Duodenal mucosa (tissue), 2 donors: ENCODE measurements at regions not wholly inside any gene's neighbourhood (a gene's known extent, or its start where the extent isn't known, plus 50 kb on each side); places are given as distances from the start of the nearest gene placed in this dataset.

ENCODE experiments used
- H3K27ac ChIP-seq: one replicate; pipeline ENCODE4 v1.7.0; 2013; ENCODE audit warnings: low read depth, low read length
- H3K27me3 ChIP-seq, 2 donors: one replicate each; pipeline ENCODE4 v1.7.0; 2013; ENCODE audit warnings: low read length in 2 of 2, control low read depth in 1 of 2; ENCODE audit not compliant: insufficient read depth in 2 of 2, control insufficient read depth in 1 of 2
- H3K36me3 ChIP-seq, 2 donors: one replicate each; pipeline ENCODE4 v1.7.0; 2013; ENCODE audit warnings: low read length in 2 of 2, control low read depth in 1 of 2; ENCODE audit not compliant: insufficient read depth in 2 of 2, control insufficient read depth in 1 of 2
- H3K4me1 ChIP-seq, 2 donors: one replicate each; pipeline ENCODE4 v1.7.0; 2013; ENCODE audit warnings: low read length in 2 of 2, control low read depth in 1 of 2; ENCODE audit not compliant: insufficient read depth in 2 of 2, control insufficient read depth in 1 of 2
- H3K4me3 ChIP-seq, 2 donors: one replicate each; pipeline ENCODE4 v1.7.0; 2013; ENCODE audit warnings: low read length in 2 of 2, low read depth in 1 of 2
- H3K9ac ChIP-seq, 2 donors: one replicate each; pipeline ENCODE4 v1.7.0; 2013; ENCODE audit warnings: low read length in 2 of 2, low read depth in 1 of 2
- H3K9me3 ChIP-seq, 2 donors: one replicate each; pipeline ENCODE4 v1.7.0; 2013; ENCODE audit warnings: low read length in 2 of 2, control low read depth in 1 of 2; ENCODE audit not compliant: control insufficient read depth in 1 of 2

- Histone ChIP-seq H3K27ac (no peak overlapping the region), H3K4me1 (no peaks in the 10 kb centered on the region), H3K36me3 (no peaks in the 10 kb centered on the region), H3K4me3 (no peak overlapping the region), H3K9me3 (no peaks in the 10 kb centered on the region), H3K9ac (no peak overlapping the region), H3K27me3 (no peaks in the 10 kb centered on the region)
These were observed 210.1 kb upstream of the TNRC6C start for GRCh38 chr17:77748436-77748835.

GRCh38 chr17:77749321-77749751, 209.2 kb upstream of the TNRC6C start:
- H3K27ac ChIP-seq: no peak overlapping the region
- H3K9ac ChIP-seq: no peak overlapping the region
- no peaks in the 10 kb centered on the region for H3K36me3 ChIP-seq
- no peaks in the 10 kb centered on the region for H3K27me3 ChIP-seq
- no peaks in the 10 kb centered on the region for H3K9me3 ChIP-seq
- H3K4me1 ChIP-seq: no peaks in the 10 kb centered on the region
- no peak overlapping the region for H3K4me3 ChIP-seq

GRCh38 chr17:77749989-77750388, 208.5 kb upstream of the TNRC6C start:
- peaks cover 0 to under 1% of the 10 kb centered on the region in 2 donors for H3K9me3 ChIP-seq
- H3K4me3 ChIP-seq: no peak overlapping the region
- H3K9ac ChIP-seq: no peak overlapping the region
- H3K4me1 ChIP-seq: no peaks in the 10 kb centered on the region
- no peak overlapping the region for H3K27ac ChIP-seq
- H3K27me3 ChIP-seq: no peaks in the 10 kb centered on the region
- H3K36me3 ChIP-seq: no peaks in the 10 kb centered on the region

- no peak overlapping the region for H3K27ac ChIP-seq
- no peaks in the 10 kb centered on the region for H3K4me1 ChIP-seq
- no peak overlapping the region for H3K9ac ChIP-seq
- H3K27me3 ChIP-seq: no peaks in the 10 kb centered on the region
- H3K9me3 ChIP-seq: peaks cover 0 to 5% of the 10 kb centered on the region in 2 donors
- no peak overlapping the region for H3K4me3 ChIP-seq
- no peaks in the 10 kb centered on the region for H3K36me3 ChIP-seq
These were observed 208.0 kb upstream of the TNRC6C start for GRCh38 chr17:77750427-77751043.

DNA sequence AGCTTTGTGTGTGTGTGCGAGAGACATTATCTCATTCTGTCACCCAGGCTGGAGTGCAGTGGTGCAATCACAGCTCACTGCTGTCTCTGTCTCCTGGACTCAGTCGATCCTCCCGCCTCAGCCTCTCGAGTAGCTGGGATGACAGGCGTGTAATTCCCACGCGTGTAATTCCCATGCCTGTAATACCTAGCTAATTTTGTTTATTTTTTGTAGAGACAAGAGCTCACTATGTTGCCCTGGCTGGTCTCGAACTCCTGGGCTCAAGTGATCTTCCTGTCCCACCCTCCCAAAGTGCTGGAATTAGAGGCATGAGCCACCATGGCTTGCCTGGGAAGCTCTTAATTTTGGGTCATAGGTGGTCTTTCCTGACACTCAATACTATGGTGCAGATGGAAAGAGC, 205.3 kb upstream of the TNRC6C start:
- H3K4me3 ChIP-seq: no peak overlapping the region
- no peaks in the 10 kb centered on the region for H3K27me3 ChIP-seq
- no peaks in the 10 kb centered on the region for H3K36me3 ChIP-seq
- H3K9ac ChIP-seq: no peak overlapping the region
- peaks cover 0 to 5% of the 10 kb centered on the region in 2 donors for H3K9me3 ChIP-seq
- no peak overlapping the region for H3K27ac ChIP-seq
- no peaks in the 10 kb centered on the region for H3K4me1 ChIP-seq

- no peak overlapping the region for H3K9ac ChIP-seq
- H3K4me3 ChIP-seq: no peak overlapping the region
- no peak overlapping the region for H3K27ac ChIP-seq
- H3K27me3 ChIP-seq: no peaks in the 10 kb centered on the region
- no peaks in the 10 kb centered on the region for H3K4me1 ChIP-seq
- H3K9me3 ChIP-seq: peaks cover 0 to 5% of the 10 kb centered on the region in 2 donors
- H3K36me3 ChIP-seq: no peaks in the 10 kb centered on the region
These were observed 204.7 kb upstream of the TNRC6C start for GRCh38 chr17:77753691-77754245.

- Histone ChIP-seq H3K27me3 (no peaks in the 10 kb centered on the region), H3K4me1 (no peaks in the 10 kb centered on the region), H3K9me3 (peaks cover 0 to 5% of the 10 kb centered on the region in 2 donors), H3K36me3 (no peaks in the 10 kb centered on the region), H3K9ac (no peak overlapping the region), H3K27ac (no peak overlapping the region), H3K4me3 (no peak overlapping the region)
These were observed 203.5 kb upstream of the TNRC6C start for GRCh38 chr17:77754956-77755355.

- peaks cover 0 to 5% of the 10 kb centered on the region in 2 donors for H3K9me3 ChIP-seq
- no peak overlapping the region for H3K27ac ChIP-seq
- H3K9ac ChIP-seq: no peak overlapping the region
- no peaks in the 10 kb centered on the region for H3K27me3 ChIP-seq
- H3K4me3 ChIP-seq: no peak overlapping the region
- H3K36me3 ChIP-seq: no peaks in the 10 kb centered on the region
- no peaks in the 10 kb centered on the region for H3K4me1 ChIP-seq
These were observed 203.0 kb upstream of the TNRC6C start for GRCh38 chr17:77755410-77755963.

DNA sequence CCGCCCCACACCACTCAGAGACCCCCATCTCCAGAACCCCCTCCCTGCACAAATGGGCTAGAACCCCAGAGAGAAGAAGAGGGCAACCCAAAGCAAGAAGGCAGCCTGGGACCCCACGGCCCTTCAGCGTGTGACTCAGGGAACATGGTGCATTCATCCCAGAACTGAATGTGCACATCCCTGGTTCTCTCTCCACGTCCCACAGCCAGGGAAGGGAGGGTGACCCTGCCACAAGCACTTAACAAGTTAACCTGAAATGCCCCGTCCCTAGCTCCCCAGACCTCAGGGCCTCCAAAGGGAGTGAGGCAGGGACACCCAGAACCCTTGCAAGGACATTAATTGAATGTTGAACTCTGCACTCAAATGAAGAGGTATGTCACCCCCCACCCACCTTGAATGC, 202.5 kb upstream of the TNRC6C start:
- H3K9ac ChIP-seq: no peak overlapping the region
- no peak overlapping the region for H3K27ac ChIP-seq
- no peaks in the 10 kb centered on the region for H3K36me3 ChIP-seq

GRCh38 chr17:77756846-77757560, 201.5 kb upstream of the TNRC6C start:
- H3K4me3 ChIP-seq: no peak overlapping the region
- no peaks in the 10 kb centered on the region for H3K27me3 ChIP-seq
- H3K9me3 ChIP-seq: peaks cover 0 to 5% of the 10 kb centered on the region in 2 donors
- H3K4me1 ChIP-seq: no peaks in the 10 kb centered on the region
- no peaks in the 10 kb centered on the region for H3K36me3 ChIP-seq
- H3K27ac ChIP-seq: no peak overlapping the region
- H3K9ac ChIP-seq: no peak overlapping the region

More for the DNA sequence above, 202.5 kb upstream of the TNRC6C start:
- Histone ChIP-seq H3K4me1 (no peaks in the 10 kb centered on the region), H3K9me3 (peaks cover 0 to 5% of the 10 kb centered on the region in 2 donors), H3K27me3 (no peaks in the 10 kb centered on the region), H3K4me3 (no peak overlapping the region)
